ENCODE measurements at regions not wholly inside any gene's neighbourhood (a gene's known extent, or its start where the extent isn't known, plus 50 kb on each side); places are given as distances from the start of the nearest gene placed in this dataset.

DNA sequence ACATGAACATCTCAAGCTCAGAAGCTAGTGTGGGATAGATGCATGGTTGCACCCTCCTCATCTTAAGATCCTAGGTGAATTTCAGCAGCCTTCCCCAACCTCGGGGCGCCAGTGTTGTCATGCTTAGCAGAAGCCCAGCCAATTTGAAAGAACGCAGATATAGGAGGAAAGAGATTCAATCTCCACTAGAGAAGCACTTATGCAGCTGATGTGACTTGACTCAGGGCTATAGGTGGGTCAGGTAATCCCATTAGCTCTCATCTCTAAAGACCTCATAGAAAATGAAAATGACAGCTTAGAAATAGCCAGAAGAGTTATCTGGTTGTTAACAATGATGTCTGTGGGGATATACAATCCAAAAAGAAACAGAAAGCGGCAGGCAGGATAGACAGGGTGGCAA lies 310.5 kb downstream of the GPAM start:
- TF ChIP-seq POLR2A (IDR thresholded peaks at IDR 0.05), result no peak
- TF ChIP-seq, protein P1, sequence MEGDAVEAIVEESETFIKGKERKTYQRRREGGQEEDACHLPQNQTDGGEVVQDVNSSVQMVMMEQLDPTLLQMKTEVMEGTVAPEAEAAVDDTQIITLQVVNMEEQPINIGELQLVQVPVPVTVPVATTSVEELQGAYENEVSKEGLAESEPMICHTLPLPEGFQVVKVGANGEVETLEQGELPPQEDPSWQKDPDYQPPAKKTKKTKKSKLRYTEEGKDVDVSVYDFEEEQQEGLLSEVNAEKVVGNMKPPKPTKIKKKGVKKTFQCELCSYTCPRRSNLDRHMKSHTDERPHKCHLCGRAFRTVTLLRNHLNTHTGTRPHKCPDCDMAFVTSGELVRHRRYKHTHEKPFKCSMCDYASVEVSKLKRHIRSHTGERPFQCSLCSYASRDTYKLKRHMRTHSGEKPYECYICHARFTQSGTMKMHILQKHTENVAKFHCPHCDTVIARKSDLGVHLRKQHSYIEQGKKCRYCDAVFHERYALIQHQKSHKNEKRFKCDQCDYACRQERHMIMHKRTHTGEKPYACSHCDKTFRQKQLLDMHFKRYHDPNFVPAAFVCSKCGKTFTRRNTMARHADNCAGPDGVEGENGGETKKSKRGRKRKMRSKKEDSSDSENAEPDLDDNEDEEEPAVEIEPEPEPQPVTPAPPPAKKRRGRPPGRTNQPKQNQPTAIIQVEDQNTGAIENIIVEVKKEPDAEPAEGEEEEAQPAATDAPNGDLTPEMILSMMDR (IDR thresholded peaks at IDR 0.05), result no peak
- no peak for DNase-seq (ENCODE audit: low spot score in 2 of 2)
- intact Hi-C loops (cut with DNase I; ENCODE audit: low total_unique reads), result no loop called here
- H3K4me3 ChIP-seq (ENCODE audit: low read depth, poor library complexity, severe bottlenecking), result no peak overlapping the region
- 89 to 91% methylated on average over 4 of the region's 4 CpGs for WGBS, 2 donors

GRCh38 chr10:111873621-111874135 lies 309.9 kb downstream of the GPAM start:
- WGBS, 2 donors, result 63 to 64% methylated on average over 7 of the region's 7 CpGs
- no peak overlapping the region for H3K4me3 ChIP-seq (ENCODE audit: low read depth, poor library complexity, severe bottlenecking)
- no peak for DNase-seq (ENCODE audit: low spot score in 2 of 2)
- intact Hi-C loops (cut with DNase I; ENCODE audit: low total_unique reads), result no loop called here
- no peak for TF ChIP-seq POLR2A (IDR thresholded peaks at IDR 0.05)
- TF ChIP-seq, protein P1 (IDR thresholded peaks at IDR 0.05), result no peak

GRCh38 chr10:111874576-111874975 lies 309.0 kb downstream of the GPAM start:
- WGBS, 2 donors, result 64 to 73% methylated on average over 3 of the region's 3 CpGs
- no peak for TF ChIP-seq POLR2A (IDR thresholded peaks at IDR 0.05)
- TF ChIP-seq, protein P1 (IDR thresholded peaks at IDR 0.05), result no peak

DNA sequence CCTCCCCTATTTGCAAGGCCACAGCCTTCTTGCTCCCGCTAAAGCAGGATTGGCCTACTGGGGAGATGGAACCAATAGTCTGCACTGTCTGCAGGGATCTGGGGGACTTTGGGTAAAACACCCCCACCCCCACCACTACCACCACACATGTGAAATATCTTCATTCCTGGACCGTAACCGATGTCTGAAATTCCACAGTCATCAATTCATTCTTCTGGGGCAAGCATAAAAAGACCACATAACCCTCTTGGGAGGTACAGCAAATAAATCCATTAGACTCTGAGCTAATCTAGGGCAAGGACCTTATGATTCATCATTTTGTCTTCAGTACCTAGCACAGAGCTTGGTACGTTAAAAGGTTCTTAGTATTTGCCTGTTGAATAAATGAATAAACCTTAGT lies 307.8 kb downstream of the GPAM start:
- 46 to 58% methylated on average over 4 of the region's 4 CpGs for WGBS, 2 donors
- intact Hi-C loops (cut with DNase I; ENCODE audit: low total_unique reads), result no loop called here
- no peak overlapping the region for H3K4me3 ChIP-seq (ENCODE audit: low read depth, poor library complexity, severe bottlenecking)
- DNase-seq (ENCODE audit: low spot score in 2 of 2), result no peak
- no peak for TF ChIP-seq POLR2A (IDR thresholded peaks at IDR 0.05)
- TF ChIP-seq, protein P1 (IDR thresholded peaks at IDR 0.05), result no peak

More at GRCh38 chr10:111874576-111874975, 309.0 kb downstream of the GPAM start:
- no peak for DNase-seq (ENCODE audit: low spot score in 2 of 2)
- intact Hi-C loops (cut with DNase I; ENCODE audit: low total_unique reads), result no loop called here
- no peak overlapping the region for H3K4me3 ChIP-seq (ENCODE audit: low read depth, poor library complexity, severe bottlenecking)

DNA sequence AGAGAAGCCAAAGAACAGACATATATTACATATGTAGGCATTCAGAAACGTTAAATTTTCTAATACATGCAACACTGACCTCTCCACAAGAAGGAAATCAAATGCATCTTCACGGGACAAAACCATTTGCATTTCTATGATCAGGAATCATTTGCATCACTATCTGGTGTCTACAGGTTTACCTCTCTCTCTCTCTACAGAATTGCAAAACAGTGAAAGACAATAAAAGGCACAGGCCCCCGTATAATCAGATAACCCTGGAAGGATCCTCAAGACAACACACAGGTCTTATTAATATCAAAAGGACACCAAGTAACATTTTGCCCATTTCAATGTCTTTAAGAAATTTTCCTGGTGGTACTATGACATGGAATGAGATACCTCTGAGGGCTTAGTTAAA lies 306.3 kb downstream of the GPAM start:
- 46 to 48% methylated on average over 3 of the region's 3 CpGs for WGBS, 2 donors
- no peak overlapping the region for H3K4me3 ChIP-seq (ENCODE audit: low read depth, poor library complexity, severe bottlenecking)
- intact Hi-C loops (cut with DNase I; ENCODE audit: low total_unique reads), result no loop called here
- no peak for TF ChIP-seq POLR2A (IDR thresholded peaks at IDR 0.05)
- TF ChIP-seq, protein P1 (IDR thresholded peaks at IDR 0.05), result no peak
- no peak for DNase-seq (ENCODE audit: low spot score in 2 of 2)

DNA sequence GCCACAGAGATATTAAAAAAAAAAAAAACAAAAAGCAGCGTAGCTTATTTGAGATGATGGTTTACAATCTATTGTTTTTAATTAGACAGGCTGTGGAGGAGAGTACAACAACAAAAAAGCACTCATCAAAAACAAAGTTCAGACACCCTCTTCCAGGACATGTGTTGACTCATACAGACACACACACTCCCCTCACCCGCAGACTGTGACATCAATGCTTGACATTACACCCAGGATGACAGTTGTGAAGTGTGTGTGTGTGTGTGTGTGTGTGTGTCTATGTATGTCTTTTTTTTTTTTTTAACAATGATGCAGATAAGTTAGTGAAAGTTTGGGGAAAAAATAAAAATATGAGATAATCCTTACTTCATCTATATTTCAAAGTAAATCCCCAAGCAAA lies 303.6 kb downstream of the GPAM start:
- no peak overlapping the region for H3K4me3 ChIP-seq (ENCODE audit: low read depth, poor library complexity, severe bottlenecking)
- no peak for DNase-seq (ENCODE audit: low spot score in 2 of 2)
- intact Hi-C loops (cut with DNase I; ENCODE audit: low total_unique reads), result no loop called here
- 49 to 57% methylated on average over 2 of the region's 2 CpGs for WGBS, 2 donors
- TF ChIP-seq POLR2A (IDR thresholded peaks at IDR 0.05), result no peak
- TF ChIP-seq, protein P1 (IDR thresholded peaks at IDR 0.05), result no peak

Measured in lower leg skin (tissue), 4 donors.